Fibroblast of lung (primary cell): ENCODE measurements at regions not wholly inside any gene's neighbourhood (a gene's known extent, or its start where the extent isn't known, plus 50 kb on each side); places are given as distances from the start of the nearest gene placed in this dataset.
"Not testable (repeated sequence)": the region's sequence is repeated elsewhere in the genome, so short reads cannot be mapped to it uniquely, and the experiment has no call there.

Experiments used
- DNase-seq, 2 donors: peaks; one replicate each; pipeline versions ENCODE4 v3.0.0 to v3.0.0-alpha.2; 2010; ENCODE audit warnings: low read depth in 2 of 2
- H2AFZ ChIP-seq: 2 replicates; pipeline ENCODE4 v1.5.1; 2012; ENCODE audit warnings: low read length, control low read depth, inconsistent platforms
- H3K27ac ChIP-seq: 2 replicates; pipeline ENCODE4 v1.5.1; 2011; ENCODE audit warnings: low read length, control low read depth; ENCODE audit not compliant: insufficient read depth
- H3K27me3 ChIP-seq: 2 replicates; pipeline ENCODE4 v1.5.1; 2011; ENCODE audit warnings: mild to moderate bottlenecking, low read length; ENCODE audit not compliant: control insufficient read depth, insufficient read depth
- H3K36me3 ChIP-seq: 2 replicates; pipeline ENCODE4 v1.5.1; 2011; ENCODE audit warnings: low read length; ENCODE audit not compliant: control insufficient read depth, insufficient read depth
- H3K4me1 ChIP-seq: 2 replicates; pipeline ENCODE4 v1.5.1; 2011; ENCODE audit warnings: low read length; ENCODE audit not compliant: control insufficient read depth, insufficient read depth; ENCODE audit errors: extremely low read depth
- H3K4me2 ChIP-seq: 2 replicates; pipeline ENCODE4 v1.5.1; 2011; ENCODE audit warnings: low read length, control low read depth; ENCODE audit not compliant: insufficient read depth; ENCODE audit errors: extremely low read depth
- H3K4me3 ChIP-seq, 4 experiments: fragments of 200-600 bp in 1 of 4; sonication (generic) in 1 of 4; replicated peaks in 1 of 4; 2 replicates each; pipeline ENCODE4 v1.5.1; 2011 to 2016; ENCODE audit warnings: low read length in 4 of 4, low read depth in 3 of 4, mild to moderate bottlenecking in 3 of 4, control low read depth in 2 of 4, inconsistent platforms in 1 of 4, mixed read lengths in 1 of 4; ENCODE audit not compliant: insufficient read depth in 1 of 4; ENCODE audit errors: control extremely low read depth in 1 of 4
- H3K79me2 ChIP-seq: 2 replicates; pipeline ENCODE4 v1.5.1; 2012; ENCODE audit warnings: mild to moderate bottlenecking, low read length, inconsistent platforms; ENCODE audit not compliant: control insufficient read depth, insufficient read depth
- H3K9ac ChIP-seq: 2 replicates; pipeline ENCODE4 v1.5.1; 2011; ENCODE audit warnings: mild to moderate bottlenecking, low read length, control low read depth; ENCODE audit not compliant: insufficient read depth
- H3K9me3 ChIP-seq: 2 replicates; pipeline ENCODE4 v1.5.1; 2012; ENCODE audit warnings: low read depth, low read length; ENCODE audit not compliant: control insufficient read depth, insufficient read depth
- H4K20me1 ChIP-seq: 2 replicates; pipeline ENCODE4 v1.5.1; 2011; ENCODE audit warnings: low read length; ENCODE audit not compliant: control insufficient read depth, insufficient read depth; ENCODE audit errors: extremely low read depth
- CTCF ChIP-seq, 2 donors: IDR thresholded peaks in 1 of 2; conservative IDR thresholded peaks in 1 of 2; 1 replicate in 1 of 2; 2 replicates in 1 of 2; pipeline ENCODE4 v1.5.1; 2011 to 2012; ENCODE audit warnings: low read length in 2 of 2, control low read depth in 1 of 2, inconsistent platforms in 1 of 2, low read depth in 1 of 2, mild to moderate bottlenecking in 1 of 2
- EZH2 ChIP-seq: IDR thresholded peaks from 2 replicates; pipeline ENCODE4 v1.5.1; 2012; ENCODE audit warnings: low read length, control low read depth, mild to moderate bottlenecking; ENCODE audit errors: missing control alignments

DNA sequence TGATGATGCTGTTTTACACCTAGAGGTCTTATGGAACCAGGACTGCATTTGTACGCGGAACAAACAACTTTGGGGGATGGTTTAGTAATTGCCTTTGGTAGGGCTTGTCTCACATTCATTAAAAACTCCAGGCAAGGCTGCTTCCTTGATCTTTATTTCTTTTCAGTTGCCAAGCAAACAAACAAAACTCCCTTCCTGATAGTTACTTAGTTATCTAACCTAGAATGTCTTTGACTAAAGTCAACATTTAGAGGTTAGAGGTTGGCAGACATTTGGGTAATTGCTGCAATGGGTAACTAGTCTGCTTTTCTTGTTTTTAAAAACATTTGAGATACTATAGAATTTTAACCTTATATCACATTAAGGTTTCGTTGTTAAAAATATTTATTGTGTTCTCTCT is 500.9 kb upstream of the PTBP2 start:
- H4K20me1 ChIP-seq: no peaks in the 10 kb centered on the region
- DNase-seq: no peak
- no peak overlapping the region for H3K4me2 ChIP-seq
- no peak overlapping the region for H2AFZ ChIP-seq
- no peaks in the 10 kb centered on the region for H3K9me3 ChIP-seq
- no peaks in the 10 kb centered on the region for H3K4me1 ChIP-seq
- no peaks in the 10 kb centered on the region for H3K36me3 ChIP-seq
- H3K27ac ChIP-seq: no peak overlapping the region
- H3K9ac ChIP-seq: no peak overlapping the region
- no peak overlapping the region for H3K4me3 ChIP-seq
- no peaks in the 10 kb centered on the region for H3K79me2 ChIP-seq
- no peak for TF ChIP-seq EZH2
- no peaks in the 10 kb centered on the region for H3K27me3 ChIP-seq

DNA sequence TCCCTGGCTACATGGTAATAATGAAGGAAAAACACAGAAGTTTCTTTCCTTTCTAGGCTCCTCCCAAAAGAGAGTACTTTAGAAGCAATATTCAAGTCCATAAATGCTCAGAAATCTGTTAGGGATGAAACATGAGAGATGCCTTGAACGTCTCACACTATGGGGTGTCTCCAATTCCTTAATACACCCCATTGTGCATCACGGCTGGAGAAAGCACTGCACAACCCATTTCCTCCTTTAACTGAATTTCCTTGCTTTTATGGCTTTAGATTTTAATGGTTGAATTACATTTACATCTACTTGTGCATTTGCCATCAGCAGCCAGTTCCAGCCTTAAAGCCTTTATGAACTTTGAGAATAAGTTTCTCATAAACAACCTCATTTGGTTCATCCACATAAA is 498.9 kb upstream of the PTBP2 start:
- no peaks in the 10 kb centered on the region for H3K27me3 ChIP-seq
- H3K79me2 ChIP-seq: no peaks in the 10 kb centered on the region
- H3K36me3 ChIP-seq: no peaks in the 10 kb centered on the region
- no peak overlapping the region for H3K9ac ChIP-seq
- no peaks in the 10 kb centered on the region for H3K9me3 ChIP-seq
- TF ChIP-seq CTCF (conservative IDR thresholded peaks at IDR 0.05 in 1 of 2, IDR thresholded peaks at IDR 0.05 in 1 of 2; ENCODE audit: low read depth in 1 of 2, low read length in 2 of 2): no peak
- no peak for TF ChIP-seq EZH2
- no peak overlapping the region for H3K27ac ChIP-seq
- H4K20me1 ChIP-seq: no peaks in the 10 kb centered on the region
- DNase-seq: no peak
- no peaks in the 10 kb centered on the region for H3K4me1 ChIP-seq
- H2AFZ ChIP-seq: no peak overlapping the region
- no peak overlapping the region for H3K4me2 ChIP-seq
- H3K4me3 ChIP-seq: no peak overlapping the region

DNA sequence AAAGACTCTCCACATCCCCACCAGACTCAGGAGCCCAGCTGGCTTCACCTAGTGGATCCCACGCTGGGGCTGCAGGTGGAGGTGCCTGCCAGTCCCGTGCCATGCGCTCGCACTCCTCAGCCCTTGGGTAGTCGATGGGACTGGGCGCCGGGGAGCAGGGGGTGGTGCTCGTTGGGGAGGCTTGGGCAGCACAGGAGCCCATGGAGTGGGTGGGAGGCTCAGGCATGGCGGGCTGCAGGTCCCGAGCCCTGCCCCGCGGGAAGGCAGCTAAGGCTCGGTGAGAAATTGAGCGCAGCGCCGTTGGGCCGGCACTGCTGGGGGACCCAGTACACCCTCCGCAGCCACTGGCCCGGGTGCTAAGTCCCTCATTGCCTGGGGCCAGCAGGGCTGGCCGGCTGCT is 497.4 kb upstream of the PTBP2 start:
- H3K27me3 ChIP-seq, H3K9me3 ChIP-seq, H3K79me2 ChIP-seq, H3K36me3 ChIP-seq, H4K20me1 ChIP-seq, H3K27ac ChIP-seq, DNase-seq, H2AFZ ChIP-seq, H3K4me2 ChIP-seq, H3K4me3 ChIP-seq, H3K4me1 ChIP-seq, H3K9ac ChIP-seq: not testable (repeated sequence)

DNA sequence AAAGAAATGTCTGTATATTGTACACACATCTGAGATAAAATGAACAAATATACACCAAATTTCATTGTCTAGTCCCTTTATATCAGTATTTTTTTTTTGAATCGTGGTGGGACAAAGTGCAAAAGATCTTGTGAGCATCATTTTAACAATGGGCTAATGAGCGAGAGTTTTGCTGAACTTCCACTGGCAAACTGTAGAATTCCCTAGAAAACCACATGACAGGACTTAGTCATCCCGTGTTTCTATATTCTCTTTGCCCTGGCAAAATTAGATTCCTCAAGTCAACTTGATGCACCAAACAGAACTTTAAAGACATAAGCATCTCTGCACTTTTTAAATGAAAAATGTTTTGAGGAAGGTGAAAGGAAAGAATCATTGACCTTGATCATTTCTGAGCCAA is 488.2 kb upstream of the PTBP2 start:
- peak in 1 of 2 donors; percentile 22 for DNase-seq
- no peak overlapping the region for H3K4me2 ChIP-seq
- H3K27ac ChIP-seq: no peak overlapping the region
- no peaks in the 10 kb centered on the region for H3K27me3 ChIP-seq
- H3K4me3 ChIP-seq: no peak overlapping the region
- no peak overlapping the region for H3K9ac ChIP-seq
- TF ChIP-seq CTCF (conservative IDR thresholded peaks at IDR 0.05 in 1 of 2, IDR thresholded peaks at IDR 0.05 in 1 of 2; ENCODE audit: low read depth in 1 of 2, low read length in 2 of 2) (no peak), EZH2 (no peak)
- H3K36me3 ChIP-seq: no peaks in the 10 kb centered on the region
- H4K20me1 ChIP-seq: no peaks in the 10 kb centered on the region
- no peaks in the 10 kb centered on the region for H3K4me1 ChIP-seq
- no peaks in the 10 kb centered on the region for H3K9me3 ChIP-seq
- H3K79me2 ChIP-seq: no peaks in the 10 kb centered on the region
- H2AFZ ChIP-seq: no peak overlapping the region
